ENCODE measurements at regions not wholly inside any gene's neighbourhood (a gene's known extent, or its start where the extent isn't known, plus 50 kb on each side); places are given as distances from the start of the nearest gene placed in this dataset.
A peak's percentile ranks its signal among the peaks of the same experiment; 100 is the strongest.

- Histone ChIP-seq H3K4me2 (ENCODE audit: unreplicated experiment) (peak overlapping the region; percentile 6), H3K9me2 (ENCODE audit: insufficient read depth) (no peaks in the 10 kb centered on the region), H3K9ac (no peak overlapping the region), H3K4me3 (no peak overlapping the region), H3K4me1 (ENCODE audit: insufficient read depth) (peaks cover 35% of the 10 kb centered on the region), H3F3A (ENCODE audit: insufficient read depth) (peaks cover 31% of the 10 kb centered on the region), H3K36me3 (ENCODE audit: low read depth) (no peaks in the 10 kb centered on the region), H3K9me3 (ENCODE audit: low read depth) (no peaks in the 10 kb centered on the region), H4K20me1 (ENCODE audit: insufficient read depth) (no peaks in the 10 kb centered on the region), H3K79me2 (ENCODE audit: insufficient read depth) (no peaks in the 10 kb centered on the region), H3K27ac (peak overlapping the region; percentile 9), H2AFZ (peak overlapping the region; percentile 73), H3K27me3 (replicated peaks; ENCODE audit: insufficient read depth) (no peaks in the 10 kb centered on the region)
- in situ Hi-C loops (cut with MboI) = no loop called here
- DNase-seq = peak; percentile 43
- TF ChIP-seq EZH2phosphoT487 (IDR thresholded peaks at IDR 0.05; ENCODE audit: insufficient read depth, low read depth) (no peak), EZH2 (IDR thresholded peaks at IDR 0.05; ENCODE audit: insufficient read depth, poor library complexity, severe bottlenecking) (no peak)
- WGBS, 2 experiments (ENCODE audit: low coverage in 1 of 2, low lambda C conversion rate in 2 of 2, missing lambda C conversion rate in 2 of 2) = 62 to 68% methylated on average over 4 of the region's 4 CpGs
Measured at GRCh38 chr7:46814516-46815250, 767.2 kb downstream of the TNS3 start.

- H3K9ac ChIP-seq = peak overlapping the region; percentile 53
- in situ Hi-C loops (cut with MboI) = no loop called here
- peaks cover 35% of the 10 kb centered on the region for H3K4me1 ChIP-seq (ENCODE audit: insufficient read depth)
- peak overlapping the region; percentile 39 for H3K4me2 ChIP-seq (ENCODE audit: unreplicated experiment)
- H3K27me3 ChIP-seq (replicated peaks; ENCODE audit: insufficient read depth) = no peaks in the 10 kb centered on the region
- H3F3A ChIP-seq (ENCODE audit: insufficient read depth) = peaks cover 31% of the 10 kb centered on the region
- no peaks in the 10 kb centered on the region for H3K36me3 ChIP-seq (ENCODE audit: low read depth)
- H2AFZ ChIP-seq = peak overlapping the region; percentile 45
- no peaks in the 10 kb centered on the region for H4K20me1 ChIP-seq (ENCODE audit: insufficient read depth)
- H3K79me2 ChIP-seq (ENCODE audit: insufficient read depth) = no peaks in the 10 kb centered on the region
- peak overlapping the region; percentile 27; the same call in 1 of the 2 replicates for H3K4me3 ChIP-seq
- TF ChIP-seq EZH2phosphoT487 (IDR thresholded peaks at IDR 0.05; ENCODE audit: insufficient read depth, low read depth) = no peak
- no peak for TF ChIP-seq EZH2 (IDR thresholded peaks at IDR 0.05; ENCODE audit: insufficient read depth, poor library complexity, severe bottlenecking)
- no peaks in the 10 kb centered on the region for H3K9me3 ChIP-seq (ENCODE audit: low read depth)
- peak overlapping the region; percentile 85 for H3K27ac ChIP-seq
- H3K9me2 ChIP-seq (ENCODE audit: insufficient read depth) = no peaks in the 10 kb centered on the region
- peak; percentile 49 for DNase-seq
- 19 to 23% methylated on average over 7 of the region's 7 CpGs for WGBS, 2 experiments (ENCODE audit: low coverage in 1 of 2, low lambda C conversion rate in 2 of 2, missing lambda C conversion rate in 2 of 2)
Measured at GRCh38 chr7:46812101-46812675, 769.7 kb downstream of the TNS3 start.

- H3K36me3 ChIP-seq (ENCODE audit: low read depth) = no peaks in the 10 kb centered on the region
- peak; percentile 98 for DNase-seq
- H3K27me3 ChIP-seq (replicated peaks; ENCODE audit: insufficient read depth) = no peaks in the 10 kb centered on the region
- H3K4me1 ChIP-seq (ENCODE audit: insufficient read depth) = peaks cover 41% of the 10 kb centered on the region
- in situ Hi-C loops (cut with MboI) = no loop called here
- peak overlapping the region; percentile 45 for H2AFZ ChIP-seq
- peak overlapping the region; percentile 85 for H3K27ac ChIP-seq
- H3K9me3 ChIP-seq (ENCODE audit: low read depth) = no peaks in the 10 kb centered on the region
- no peaks in the 10 kb centered on the region for H3K9me2 ChIP-seq (ENCODE audit: insufficient read depth)
- TF ChIP-seq EZH2phosphoT487 (IDR thresholded peaks at IDR 0.05; ENCODE audit: insufficient read depth, low read depth) = no peak
- TF ChIP-seq EZH2 (IDR thresholded peaks at IDR 0.05; ENCODE audit: insufficient read depth, poor library complexity, severe bottlenecking) = no peak
- no peaks in the 10 kb centered on the region for H4K20me1 ChIP-seq (ENCODE audit: insufficient read depth)
- peaks cover 31% of the 10 kb centered on the region for H3F3A ChIP-seq (ENCODE audit: insufficient read depth)
- H3K79me2 ChIP-seq (ENCODE audit: insufficient read depth) = no peaks in the 10 kb centered on the region
- peak overlapping the region; percentile 53 for H3K9ac ChIP-seq
- 0% methylated on average over 4 of the region's 4 CpGs for WGBS, 2 experiments (ENCODE audit: low coverage in 1 of 2, low lambda C conversion rate in 2 of 2, missing lambda C conversion rate in 2 of 2)
- peak overlapping the region; percentile 27; the same call in 1 of the 2 replicates for H3K4me3 ChIP-seq
- H3K4me2 ChIP-seq (ENCODE audit: unreplicated experiment) = peak overlapping the region; percentile 39
Measured at GRCh38 chr7:46811529-46811928, 770.4 kb downstream of the TNS3 start.

- Histone ChIP-seq H3K4me2 (ENCODE audit: unreplicated experiment) (peak overlapping the region; percentile 39), H3K79me2 (ENCODE audit: insufficient read depth) (no peaks in the 10 kb centered on the region), H3K36me3 (ENCODE audit: low read depth) (no peaks in the 10 kb centered on the region), H4K20me1 (ENCODE audit: insufficient read depth) (no peaks in the 10 kb centered on the region), H3K4me1 (ENCODE audit: insufficient read depth) (peaks cover 41% of the 10 kb centered on the region), H3F3A (ENCODE audit: insufficient read depth) (peaks cover 31% of the 10 kb centered on the region), H3K4me3 (no peak overlapping the region), H3K9ac (peak overlapping the region; percentile 47), H3K27ac (peak overlapping the region; percentile 85), H3K9me3 (ENCODE audit: low read depth) (no peaks in the 10 kb centered on the region), H3K27me3 (replicated peaks; ENCODE audit: insufficient read depth) (no peaks in the 10 kb centered on the region), H2AFZ (0 out of 2 replicates have a peak overlapping the region, but pooled peaks have one; percentile 22), H3K9me2 (ENCODE audit: insufficient read depth) (no peaks in the 10 kb centered on the region)
- in situ Hi-C loops (cut with MboI) = no loop called here
- no peak for TF ChIP-seq EZH2 (IDR thresholded peaks at IDR 0.05; ENCODE audit: insufficient read depth, poor library complexity, severe bottlenecking)
- no peak for TF ChIP-seq EZH2phosphoT487 (IDR thresholded peaks at IDR 0.05; ENCODE audit: insufficient read depth, low read depth)
- DNase-seq = peak; percentile 35
- 62 to 65% methylated on average over 4 of the region's 4 CpGs for WGBS, 2 experiments (ENCODE audit: low coverage in 1 of 2, low lambda C conversion rate in 2 of 2, missing lambda C conversion rate in 2 of 2)
Measured at GRCh38 chr7:46810986-46811385, 770.9 kb downstream of the TNS3 start.

Data from GM23248 (cell line).